Transverse colon (tissue), 4 donors: ENCODE measurements at regions not wholly inside any gene's neighbourhood (a gene's known extent, or its start where the extent isn't known, plus 50 kb on each side); places are given as distances from the start of the nearest gene placed in this dataset.

Source experiments
- DNase-seq: peaks from one replicate; pipeline ENCODE4 v3.0.0-alpha.2; 2019
- H3K27ac ChIP-seq, 4 donors: fragments of 200-600 bp; sonication (generic); 2 replicates each; pipeline ENCODE4 v1.5.1; 2016 to 2018; ENCODE audit warnings: inconsistent platforms in 4 of 4
- H3K27me3 ChIP-seq: fragments of 200-600 bp; sonication (generic); 2 replicates; pipeline ENCODE4 v1.5.1; 2017; ENCODE audit warnings: inconsistent platforms
- H3K36me3 ChIP-seq, 4 donors: fragments of 200-600 bp; sonication (generic); 2 replicates each; pipeline ENCODE4 v1.5.1; 2017 to 2019; ENCODE audit warnings: inconsistent platforms in 4 of 4
- H3K4me1 ChIP-seq, 4 donors: fragments of 200-600 bp; sonication (generic); 2 replicates each; pipeline ENCODE4 v1.5.1; 2017 to 2020; ENCODE audit warnings: inconsistent platforms in 4 of 4
- H3K4me3 ChIP-seq, 4 donors: fragments of 200-600 bp; sonication (generic); 1 replicate in 1 of 4; 2 replicates in 3 of 4; pipeline versions ENCODE4 v1.5.1 to v1.6.1; 2017 to 2019; ENCODE audit warnings: inconsistent platforms in 4 of 4
- H3K9me3 ChIP-seq, 2 donors: fragments of 200-600 bp; sonication (generic); 2 replicates each; pipeline ENCODE4 v1.5.1; 2017 to 2019; ENCODE audit warnings: inconsistent platforms in 2 of 2
- CTCF ChIP-seq, 5 experiments: fragments of 200-600 bp in 3 of 5; fragments of 450-650 bp in 2 of 5; sonication (generic) in 3 of 5; IDR thresholded peaks; 1 replicate in 2 of 5; 2 replicates in 3 of 5; pipeline ENCODE4 v1.5.1; 2016 to 2017; ENCODE audit warnings: antibody characterized with exemption in 5 of 5, inconsistent platforms in 3 of 5, mild to moderate bottlenecking in 2 of 5, moderate library complexity in 1 of 5
- EP300 ChIP-seq: sonication (generic); formaldehyde crosslinking; IDR thresholded peaks from one replicate; pipeline ENCODE4 v1.6.1; 2017; ENCODE audit warnings: antibody characterized with exemption, low read depth
- POLR2A ChIP-seq: fragments of 450-650 bp; IDR thresholded peaks from one replicate; pipeline ENCODE4 v1.6.1; 2016; ENCODE audit warnings: antibody characterized with exemption, mild to moderate bottlenecking, moderate library complexity
- POLR2AphosphoS5 ChIP-seq, 3 donors: sonication (generic); formaldehyde crosslinking; IDR thresholded peaks; one replicate each; pipeline ENCODE4 v1.6.1; 2016; ENCODE audit warnings: antibody characterized with exemption in 3 of 3
- WGBS, 2 donors: methylation state at CpG; one replicate each; pipeline ENCODE4 v1.1.5; 2018; ENCODE audit warnings: low coverage in 1 of 2; 5-methylcytosine and 5-hydroxymethylcytosine counted together
- in situ Hi-C, 4 donors: fragments of 200-750 bp; cut with MboI; loops; one replicate each; pipeline versions ENCODE4 v1.15.0 to v1.15.1; 2017; ENCODE audit warnings: low sequenced_read_pairs in 3 of 4, low pct_ligation_motif_present in 1 of 4, low pct_unique_long_range_greater_than_20kb in 1 of 4
- intact Hi-C: fragments of 100-400 bp; cut with DNase I; formaldehyde crosslinking; loops from one replicate; pipeline ENCODE4 v1.15.1; 2023; ENCODE audit warnings: low total_unique reads

DNA sequence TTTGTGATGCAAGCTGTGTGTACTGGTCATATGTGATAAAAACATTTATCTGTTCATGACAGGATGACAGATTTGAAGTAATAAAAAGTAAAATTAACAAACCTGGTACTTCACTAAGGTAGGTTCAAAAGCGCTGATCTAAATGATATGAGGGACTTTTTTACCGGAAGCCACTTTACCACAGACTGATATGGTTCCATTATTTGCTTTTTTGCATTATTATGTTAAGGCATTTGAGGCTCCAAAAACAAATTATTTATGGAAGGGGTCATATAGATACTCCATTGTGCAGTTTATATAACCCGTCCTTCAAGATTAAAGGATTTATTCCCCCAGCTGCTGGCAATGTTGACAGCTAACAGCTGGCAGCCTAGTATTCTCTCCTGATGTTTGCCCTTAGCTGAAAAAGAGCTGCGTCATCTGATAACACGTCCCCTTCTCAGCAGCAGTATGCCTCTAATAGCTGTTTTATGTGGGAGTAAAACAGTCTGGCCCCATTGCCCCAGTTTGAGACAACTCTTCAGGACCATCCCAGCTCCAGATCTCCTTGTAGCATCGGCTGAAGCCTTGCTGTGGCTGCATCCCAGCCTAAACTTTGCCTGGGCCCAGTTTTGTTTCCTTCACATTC is 84.8 kb upstream of the XIRP2 start:
- Histone ChIP-seq H3K27ac (peak overlapping the region in 1 of 4 donors; percentile 21), H3K9me3 (no peaks in the 10 kb centered on the region), H3K27me3 (no peaks in the 10 kb centered on the region), H3K4me3 (no peak overlapping the region), H3K4me1 (peaks cover 0 to 14% (median 0%) of the 10 kb centered on the region in 4 donors), H3K36me3 (no peaks in the 10 kb centered on the region)
- 23 to 27% methylated on average over 4 to 6 of the region's 6 CpGs for WGBS, 2 donors
- DNase-seq, result no peak
- in situ Hi-C loops, result no loop called here
- intact Hi-C loops, result no loop called here
- TF ChIP-seq POLR2A (no peak), CTCF (IDR thresholded peaks at IDR 0.05) (no peak), POLR2AphosphoS5 (IDR thresholded peaks at IDR 0.05) (no peak)

DNA sequence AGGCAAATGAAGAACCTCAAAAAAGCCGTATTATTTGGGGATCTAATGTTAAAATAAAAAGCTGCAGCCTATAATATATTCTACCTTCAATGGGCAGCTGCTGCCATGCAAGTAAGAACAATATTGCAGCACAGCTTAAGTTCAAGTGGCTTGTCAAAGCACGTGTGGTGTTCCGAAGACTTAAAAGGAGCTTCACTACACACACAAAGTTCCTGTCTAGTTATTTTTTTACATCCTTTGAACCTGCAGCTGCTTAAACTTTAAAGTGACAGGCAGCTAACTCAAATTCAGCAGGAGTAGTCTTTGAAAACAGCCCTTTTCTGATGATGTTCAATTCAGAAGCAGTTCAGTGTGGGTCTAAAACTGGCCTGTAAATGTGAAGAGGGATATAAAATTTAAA is 85.8 kb upstream of the XIRP2 start:
- intact Hi-C loops, result no loop called here
- Histone ChIP-seq H3K9me3 (no peaks in the 10 kb centered on the region), H3K36me3 (no peaks in the 10 kb centered on the region), H3K4me3 (no peak overlapping the region), H3K27me3 (no peaks in the 10 kb centered on the region), H3K27ac (no peak overlapping the region), H3K4me1 (peaks cover 0 to 14% (median 0%) of the 10 kb centered on the region in 4 donors)
- WGBS, 2 donors, result 12 to 16% methylated on average over 3 of the region's 3 CpGs
- DNase-seq, result no peak
- in situ Hi-C loops, result no loop called here
- TF ChIP-seq CTCF (IDR thresholded peaks at IDR 0.05) (no peak), POLR2A (no peak), POLR2AphosphoS5 (IDR thresholded peaks at IDR 0.05) (no peak), EP300 (no peak)

GRCh38 chr2:166792808-166793207 is 95.5 kb upstream of the XIRP2 start:
- 73 to 80% methylated on average over 1 to 3 of the region's 3 CpGs for WGBS, 2 donors
- Histone ChIP-seq H3K4me3 (no peak overlapping the region), H3K9me3 (peaks cover 4% of the 10 kb centered on the region in 2 donors), H3K36me3 (no peaks in the 10 kb centered on the region), H3K27me3 (no peaks in the 10 kb centered on the region), H3K4me1 (no peaks in the 10 kb centered on the region), H3K27ac (no peak overlapping the region)
- no peak for DNase-seq
- TF ChIP-seq EP300, result no peak
- no peak for TF ChIP-seq POLR2AphosphoS5 (IDR thresholded peaks at IDR 0.05)
- TF ChIP-seq CTCF (IDR thresholded peaks at IDR 0.05), result no peak
- no peak for TF ChIP-seq POLR2A
- in situ Hi-C loops, result no loop called here
- intact Hi-C loops, result no loop called here

DNA sequence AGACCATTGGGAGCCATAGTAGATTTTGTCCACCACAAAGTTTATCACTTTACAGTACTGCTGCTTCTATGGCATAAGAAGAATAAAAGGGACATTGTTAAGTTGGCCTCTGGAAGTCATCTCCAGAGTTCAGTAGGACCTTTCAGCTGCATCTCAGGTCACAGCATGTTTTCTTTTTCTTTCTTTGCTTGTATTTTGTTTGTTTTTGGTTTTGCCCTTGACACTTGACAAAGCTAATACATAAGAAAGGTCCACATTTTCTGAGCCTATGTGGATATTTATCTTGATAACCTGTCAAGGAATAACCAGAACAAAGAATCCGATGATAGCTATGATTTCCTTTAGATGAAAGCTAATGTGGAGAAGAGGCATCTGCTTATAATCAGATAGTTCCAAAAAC is 101.6 kb upstream of the XIRP2 start:
- WGBS, 2 donors, result 44 to 71% methylated on average over 1 of the region's 1 CpG
- intact Hi-C loops, result no loop called here
- in situ Hi-C loops, result no loop called here

More for the DNA sequence above, 101.6 kb upstream of the XIRP2 start:
- H3K27me3 ChIP-seq, result no peaks in the 10 kb centered on the region
- TF ChIP-seq CTCF (IDR thresholded peaks at IDR 0.05), result no peak
- H3K27ac ChIP-seq, result no peak overlapping the region
- DNase-seq, result no peak
- H3K36me3 ChIP-seq, result no peaks in the 10 kb centered on the region
- peaks cover 0 to 4% of the 10 kb centered on the region in 2 donors for H3K9me3 ChIP-seq
- no peaks in the 10 kb centered on the region for H3K4me1 ChIP-seq
- no peak overlapping the region for H3K4me3 ChIP-seq
